ENCODE measurements at regions not wholly inside any gene's neighbourhood (a gene's known extent, or its start where the extent isn't known, plus 50 kb on each side); places are given as distances from the start of the nearest gene placed in this dataset.
"Not testable (repeated sequence)": the region's sequence is repeated elsewhere in the genome, so short reads cannot be mapped to it uniquely, and the experiment has no call there.

- TF ChIP-seq POLR2A (IDR thresholded peaks at IDR 0.05; ENCODE audit: low read depth, low read length); GATA2 (IDR thresholded peaks at IDR 0.05; ENCODE audit: insufficient read depth, insufficient read length, low read depth, low read length); EZH2 (IDR thresholded peaks at IDR 0.05; ENCODE audit: borderline replicate concordance, low read depth, low read length, severe bottlenecking); POLR2AphosphoS5 (IDR thresholded peaks at IDR 0.05; ENCODE audit: insufficient read depth, low read depth, low read length); MYC (IDR thresholded peaks at IDR 0.05; ENCODE audit: low read depth, low read length); FOS (IDR thresholded peaks at IDR 0.05; ENCODE audit: borderline replicate concordance, insufficient read depth, low read length); JUN (IDR thresholded peaks at IDR 0.05; ENCODE audit: borderline replicate concordance, insufficient read depth, insufficient read length, low read depth): not testable (repeated sequence)
- TF ChIP-seq, protein P1, sequence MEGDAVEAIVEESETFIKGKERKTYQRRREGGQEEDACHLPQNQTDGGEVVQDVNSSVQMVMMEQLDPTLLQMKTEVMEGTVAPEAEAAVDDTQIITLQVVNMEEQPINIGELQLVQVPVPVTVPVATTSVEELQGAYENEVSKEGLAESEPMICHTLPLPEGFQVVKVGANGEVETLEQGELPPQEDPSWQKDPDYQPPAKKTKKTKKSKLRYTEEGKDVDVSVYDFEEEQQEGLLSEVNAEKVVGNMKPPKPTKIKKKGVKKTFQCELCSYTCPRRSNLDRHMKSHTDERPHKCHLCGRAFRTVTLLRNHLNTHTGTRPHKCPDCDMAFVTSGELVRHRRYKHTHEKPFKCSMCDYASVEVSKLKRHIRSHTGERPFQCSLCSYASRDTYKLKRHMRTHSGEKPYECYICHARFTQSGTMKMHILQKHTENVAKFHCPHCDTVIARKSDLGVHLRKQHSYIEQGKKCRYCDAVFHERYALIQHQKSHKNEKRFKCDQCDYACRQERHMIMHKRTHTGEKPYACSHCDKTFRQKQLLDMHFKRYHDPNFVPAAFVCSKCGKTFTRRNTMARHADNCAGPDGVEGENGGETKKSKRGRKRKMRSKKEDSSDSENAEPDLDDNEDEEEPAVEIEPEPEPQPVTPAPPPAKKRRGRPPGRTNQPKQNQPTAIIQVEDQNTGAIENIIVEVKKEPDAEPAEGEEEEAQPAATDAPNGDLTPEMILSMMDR (IDR thresholded peaks at IDR 0.05; ENCODE audit: extremely low read depth in 1 of 2, insufficient read depth in 1 of 2, low read depth in 1 of 2, low read length in 2 of 2), result not testable (repeated sequence)
- TF ChIP-seq, protein P2, sequence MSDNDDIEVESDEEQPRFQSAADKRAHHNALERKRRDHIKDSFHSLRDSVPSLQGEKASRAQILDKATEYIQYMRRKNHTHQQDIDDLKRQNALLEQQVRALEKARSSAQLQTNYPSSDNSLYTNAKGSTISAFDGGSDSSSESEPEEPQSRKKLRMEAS (IDR thresholded peaks at IDR 0.05; ENCODE audit: insufficient read depth, insufficient read length), result not testable (repeated sequence)
Observed at GRCh38 chr16:88230967-88231615, 151.7 kb upstream of the ZNF469 start.
